Skeletal muscle satellite cell (primary cell): ENCODE measurements at regions not wholly inside any gene's neighbourhood (a gene's known extent, or its start where the extent isn't known, plus 50 kb on each side); places are given as distances from the start of the nearest gene placed in this dataset.
"Not testable (repeated sequence)": the region's sequence is repeated elsewhere in the genome, so short reads cannot be mapped to it uniquely, and the experiment has no call there.

ENCODE experiments used
- H3K27me3 ChIP-seq: 2 replicates; pipeline ENCODE4 v1.7.0; 2013; ENCODE audit warnings: low read length; ENCODE audit not compliant: control insufficient read depth, insufficient read depth
- H3K36me3 ChIP-seq: 2 replicates; pipeline ENCODE4 v1.7.0; 2013; ENCODE audit warnings: mild to moderate bottlenecking, control low read depth, low read length; ENCODE audit not compliant: insufficient read depth
- H3K4me1 ChIP-seq: 2 replicates; pipeline ENCODE4 v1.7.0; 2013; ENCODE audit warnings: low read length; ENCODE audit not compliant: control insufficient read depth, insufficient read depth
- H3K4me2 ChIP-seq: 2 replicates; pipeline ENCODE4 v1.7.0; 2013; ENCODE audit warnings: mild to moderate bottlenecking, low read length
- H3K4me3 ChIP-seq: 2 replicates; pipeline ENCODE4 v1.7.0; 2013; ENCODE audit warnings: low read length
- H3K9ac ChIP-seq: 2 replicates; pipeline ENCODE4 v1.7.0; 2013; ENCODE audit warnings: mild to moderate bottlenecking, low read depth, low read length, moderate library complexity
- H3K9me3 ChIP-seq: replicated peaks from 2 replicates; pipeline ENCODE4 v1.7.0; 2013; ENCODE audit warnings: mild to moderate bottlenecking, control low read depth, low read length

GRCh38 chr5:130436430-130436829 lies 532.2 kb downstream of the CHSY3 start:
- H3K9me3 ChIP-seq, result no peaks in the 10 kb centered on the region
- H3K4me3 ChIP-seq, result no peak overlapping the region
- H3K4me2 ChIP-seq, result no peak overlapping the region
- H3K9ac ChIP-seq, result no peak overlapping the region
- H3K36me3 ChIP-seq, result no peaks in the 10 kb centered on the region
- H3K27me3 ChIP-seq, result no peaks in the 10 kb centered on the region
- H3K4me1 ChIP-seq, result no peaks in the 10 kb centered on the region

GRCh38 chr5:130427222-130427955 lies 523.1 kb downstream of the CHSY3 start:
- H3K36me3 ChIP-seq, result no peaks in the 10 kb centered on the region
- no peaks in the 10 kb centered on the region for H3K27me3 ChIP-seq
- no peak overlapping the region for H3K9ac ChIP-seq
- no peaks in the 10 kb centered on the region for H3K4me1 ChIP-seq
- no peaks in the 10 kb centered on the region for H3K9me3 ChIP-seq
- H3K4me2 ChIP-seq, result no peak overlapping the region
- H3K4me3 ChIP-seq, result no peak overlapping the region

- H3K4me3 ChIP-seq, result no peak overlapping the region
- no peaks in the 10 kb centered on the region for H3K36me3 ChIP-seq
- no peaks in the 10 kb centered on the region for H3K27me3 ChIP-seq
- H3K9me3 ChIP-seq, result no peaks in the 10 kb centered on the region
- no peak overlapping the region for H3K4me2 ChIP-seq
- H3K9ac ChIP-seq, result no peak overlapping the region
- no peaks in the 10 kb centered on the region for H3K4me1 ChIP-seq
Measured at GRCh38 chr5:130425424-130425823, 521.2 kb downstream of the CHSY3 start.

GRCh38 chr5:130424341-130424740 lies 520.1 kb downstream of the CHSY3 start:
- H3K4me2 ChIP-seq, result no peak overlapping the region
- no peaks in the 10 kb centered on the region for H3K36me3 ChIP-seq
- no peaks in the 10 kb centered on the region for H3K27me3 ChIP-seq
- H3K9ac ChIP-seq, result no peak overlapping the region
- no peaks in the 10 kb centered on the region for H3K4me1 ChIP-seq
- no peaks in the 10 kb centered on the region for H3K9me3 ChIP-seq
- no peak overlapping the region for H3K4me3 ChIP-seq

- H3K4me1 ChIP-seq, result no peaks in the 10 kb centered on the region
- H3K4me2 ChIP-seq, result no peak overlapping the region
- H3K27me3 ChIP-seq, result no peaks in the 10 kb centered on the region
- no peak overlapping the region for H3K9ac ChIP-seq
- no peaks in the 10 kb centered on the region for H3K36me3 ChIP-seq
- H3K9me3 ChIP-seq, result no peaks in the 10 kb centered on the region
- no peak overlapping the region for H3K4me3 ChIP-seq
Measured at GRCh38 chr5:130402906-130403305, 498.6 kb downstream of the CHSY3 start.

- no peaks in the 10 kb centered on the region for H3K4me1 ChIP-seq
- no peak overlapping the region for H3K4me2 ChIP-seq
- no peaks in the 10 kb centered on the region for H3K36me3 ChIP-seq
- H3K27me3 ChIP-seq, result no peaks in the 10 kb centered on the region
- H3K9me3 ChIP-seq, result no peaks in the 10 kb centered on the region
- no peak overlapping the region for H3K4me3 ChIP-seq
- no peak overlapping the region for H3K9ac ChIP-seq
Measured at GRCh38 chr5:130400091-130400490, 495.8 kb downstream of the CHSY3 start.

GRCh38 chr5:130398825-130399224 lies 494.6 kb downstream of the CHSY3 start:
- Histone ChIP-seq H3K9me3 (no peaks in the 10 kb centered on the region), H3K4me2 (no peak overlapping the region), H3K4me3 (no peak overlapping the region), H3K27me3 (no peaks in the 10 kb centered on the region), H3K9ac (no peak overlapping the region), H3K4me1 (no peaks in the 10 kb centered on the region), H3K36me3 (no peaks in the 10 kb centered on the region)

- not testable (repeated sequence) for H3K9me3 ChIP-seq, H3K9ac ChIP-seq, H3K4me2 ChIP-seq, H3K4me3 ChIP-seq, H3K27me3 ChIP-seq, H3K4me1 ChIP-seq, H3K36me3 ChIP-seq
Measured at GRCh38 chr5:130397727-130398126, 493.5 kb downstream of the CHSY3 start.

GRCh38 chr5:130397132-130397531 lies 492.9 kb downstream of the CHSY3 start:
- Histone ChIP-seq H3K9me3 (no peaks in the 10 kb centered on the region), H3K27me3 (no peaks in the 10 kb centered on the region), H3K9ac (no peak overlapping the region), H3K36me3 (no peaks in the 10 kb centered on the region), H3K4me1 (no peaks in the 10 kb centered on the region), H3K4me3 (no peak overlapping the region), H3K4me2 (no peak overlapping the region)

GRCh38 chr5:130391727-130392264 lies 487.5 kb downstream of the CHSY3 start:
- H3K27me3 ChIP-seq, H3K4me1 ChIP-seq, H3K4me3 ChIP-seq, H3K36me3 ChIP-seq, H3K4me2 ChIP-seq, H3K9ac ChIP-seq, H3K9me3 ChIP-seq: not testable (repeated sequence)

- H3K27me3 ChIP-seq, result no peaks in the 10 kb centered on the region
- no peaks in the 10 kb centered on the region for H3K9me3 ChIP-seq
- no peak overlapping the region for H3K9ac ChIP-seq
- H3K4me1 ChIP-seq, result no peaks in the 10 kb centered on the region
- H3K4me3 ChIP-seq, result no peak overlapping the region
- no peak overlapping the region for H3K4me2 ChIP-seq
- no peaks in the 10 kb centered on the region for H3K36me3 ChIP-seq
Measured at GRCh38 chr5:130386155-130386554, 481.9 kb downstream of the CHSY3 start.

GRCh38 chr5:130385656-130386055 lies 481.4 kb downstream of the CHSY3 start:
- H3K4me3 ChIP-seq, result no peak overlapping the region
- no peaks in the 10 kb centered on the region for H3K36me3 ChIP-seq
- H3K9me3 ChIP-seq, result no peaks in the 10 kb centered on the region
- H3K4me1 ChIP-seq, result no peaks in the 10 kb centered on the region
- no peak overlapping the region for H3K9ac ChIP-seq
- no peaks in the 10 kb centered on the region for H3K27me3 ChIP-seq
- no peak overlapping the region for H3K4me2 ChIP-seq
